ENCODE measurements at regions not wholly inside any gene's neighbourhood (a gene's known extent, or its start where the extent isn't known, plus 50 kb on each side); places are given as distances from the start of the nearest gene placed in this dataset.

DNA sequence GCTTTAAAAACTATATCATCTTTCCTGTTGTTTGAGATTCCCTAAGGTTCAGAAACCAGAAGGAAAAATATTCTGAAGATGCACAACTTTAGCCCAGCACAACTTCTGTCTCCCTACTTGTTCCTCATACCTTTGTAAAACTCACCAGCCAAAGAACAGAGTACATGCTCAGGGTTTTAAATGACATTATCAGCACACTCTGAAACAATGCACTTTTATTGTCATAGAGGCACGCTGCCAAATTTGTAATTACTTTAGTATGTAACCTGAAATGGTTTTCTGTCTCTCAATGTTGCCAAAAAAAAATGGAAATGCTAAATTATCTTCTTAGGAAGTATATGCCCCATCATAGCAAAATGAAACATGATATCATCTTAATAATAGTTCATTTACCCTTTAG lies 383.6 kb upstream of the CDH6 start:
- Histone ChIP-seq H3K4me1 (replicated peaks) (no peaks in the 10 kb centered on the region), H3K27ac (no peak overlapping the region), H3K36me3 (no peaks in the 10 kb centered on the region), H3K9me3 (no peaks in the 10 kb centered on the region), H3K4me3 (no peak overlapping the region), H3K27me3 (replicated peaks; ENCODE audit: insufficient read depth) (no peaks in the 10 kb centered on the region)
- no peak for DNase-seq (ENCODE audit: low spot score)
- TF ChIP-seq POLR2A (IDR thresholded peaks at IDR 0.05) (no peak), POLR2AphosphoS5 (IDR thresholded peaks at IDR 0.05) (no peak)
- TF ChIP-seq, protein P1, sequence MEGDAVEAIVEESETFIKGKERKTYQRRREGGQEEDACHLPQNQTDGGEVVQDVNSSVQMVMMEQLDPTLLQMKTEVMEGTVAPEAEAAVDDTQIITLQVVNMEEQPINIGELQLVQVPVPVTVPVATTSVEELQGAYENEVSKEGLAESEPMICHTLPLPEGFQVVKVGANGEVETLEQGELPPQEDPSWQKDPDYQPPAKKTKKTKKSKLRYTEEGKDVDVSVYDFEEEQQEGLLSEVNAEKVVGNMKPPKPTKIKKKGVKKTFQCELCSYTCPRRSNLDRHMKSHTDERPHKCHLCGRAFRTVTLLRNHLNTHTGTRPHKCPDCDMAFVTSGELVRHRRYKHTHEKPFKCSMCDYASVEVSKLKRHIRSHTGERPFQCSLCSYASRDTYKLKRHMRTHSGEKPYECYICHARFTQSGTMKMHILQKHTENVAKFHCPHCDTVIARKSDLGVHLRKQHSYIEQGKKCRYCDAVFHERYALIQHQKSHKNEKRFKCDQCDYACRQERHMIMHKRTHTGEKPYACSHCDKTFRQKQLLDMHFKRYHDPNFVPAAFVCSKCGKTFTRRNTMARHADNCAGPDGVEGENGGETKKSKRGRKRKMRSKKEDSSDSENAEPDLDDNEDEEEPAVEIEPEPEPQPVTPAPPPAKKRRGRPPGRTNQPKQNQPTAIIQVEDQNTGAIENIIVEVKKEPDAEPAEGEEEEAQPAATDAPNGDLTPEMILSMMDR (IDR thresholded peaks at IDR 0.05) = no peak
- intact Hi-C loops (cut with DNase I) = no loop called here
- 38% methylated on average over 1 of the region's 1 CpG for WGBS

DNA sequence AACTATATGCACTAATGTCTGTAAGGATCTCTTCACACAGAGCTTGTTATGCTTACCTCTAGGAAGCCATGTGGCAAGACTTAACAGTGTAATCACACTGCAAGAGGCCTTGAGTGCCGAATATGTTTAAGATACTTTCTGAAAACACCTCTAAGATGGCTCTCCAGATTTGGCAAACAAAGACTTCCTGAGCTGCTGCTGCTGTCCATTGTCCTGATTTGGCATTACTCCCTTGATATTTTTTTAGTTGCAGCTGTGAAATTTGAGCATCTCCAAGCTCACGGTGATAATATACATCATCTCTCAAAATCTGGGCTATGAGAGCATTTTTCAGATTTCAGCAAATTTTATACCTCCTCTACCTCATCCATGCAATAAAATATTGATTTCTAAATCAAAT lies 384.5 kb upstream of the CDH6 start:
- Histone ChIP-seq H3K9me3 (no peaks in the 10 kb centered on the region), H3K27me3 (replicated peaks; ENCODE audit: insufficient read depth) (no peaks in the 10 kb centered on the region), H3K4me1 (replicated peaks) (no peaks in the 10 kb centered on the region), H3K36me3 (no peaks in the 10 kb centered on the region), H3K4me3 (no peak overlapping the region), H3K27ac (no peak overlapping the region)
- no peak for DNase-seq (ENCODE audit: low spot score)
- WGBS = 29% methylated on average over 2 of the region's 2 CpGs
- TF ChIP-seq POLR2A (IDR thresholded peaks at IDR 0.05) (no peak), POLR2AphosphoS5 (IDR thresholded peaks at IDR 0.05) (no peak)
- intact Hi-C loops (cut with DNase I) = no loop called here

- Histone ChIP-seq H3K27ac (no peak overlapping the region), H3K27me3 (replicated peaks; ENCODE audit: insufficient read depth) (no peaks in the 10 kb centered on the region), H3K4me1 (replicated peaks) (no peaks in the 10 kb centered on the region), H3K4me3 (no peak overlapping the region), H3K9me3 (no peaks in the 10 kb centered on the region), H3K36me3 (no peaks in the 10 kb centered on the region)
- WGBS = 64% methylated on average over 7 of the region's 7 CpGs
- TF ChIP-seq POLR2AphosphoS5 (IDR thresholded peaks at IDR 0.05) (no peak), POLR2A (IDR thresholded peaks at IDR 0.05) (no peak)
- TF ChIP-seq, protein P1 (IDR thresholded peaks at IDR 0.05) = no peak
- intact Hi-C loops (cut with DNase I) = no loop called here
- no peak for DNase-seq (ENCODE audit: low spot score)
Observed at GRCh38 chr5:30804739-30805505, 388.6 kb upstream of the CDH6 start.

DNA sequence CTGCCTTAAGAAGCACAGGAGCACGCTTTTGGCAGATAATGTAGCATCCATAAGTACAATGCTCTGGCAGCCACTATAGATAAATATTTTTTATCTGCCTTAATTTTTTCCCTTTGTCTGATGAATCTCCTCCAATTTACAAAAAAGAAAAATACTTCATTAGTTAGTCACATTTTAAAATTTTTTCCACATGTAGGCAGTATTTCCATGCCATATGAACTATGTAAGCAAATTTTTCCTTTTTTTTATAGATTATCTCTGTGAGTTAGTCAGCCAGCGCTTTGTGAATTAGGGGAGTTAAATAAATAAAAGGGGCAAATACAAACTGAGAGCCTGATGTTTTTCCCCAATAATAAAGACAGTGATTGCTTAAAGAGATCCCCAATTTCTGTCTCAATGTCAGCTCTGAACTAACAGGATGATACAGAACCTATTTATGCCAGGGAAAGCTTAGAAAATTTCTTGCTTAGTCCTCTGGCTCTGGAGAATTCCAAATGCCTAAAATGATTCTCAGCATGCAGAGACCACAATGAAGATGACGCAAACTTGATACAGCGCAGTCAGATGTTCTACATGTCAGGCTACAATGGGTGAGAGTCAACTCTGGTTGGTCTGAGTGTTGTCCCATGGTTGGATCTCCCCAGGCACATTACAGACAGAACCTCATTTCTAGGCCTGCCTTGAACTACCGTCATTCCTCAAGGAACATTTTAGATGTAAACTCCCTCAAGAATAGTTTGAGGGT lies 390.4 kb upstream of the CDH6 start:
- H3K27ac ChIP-seq = no peak overlapping the region
- intact Hi-C loops (cut with DNase I) = no loop called here
- H3K36me3 ChIP-seq = no peaks in the 10 kb centered on the region
- DNase-seq (ENCODE audit: low spot score) = no peak
- WGBS = 79% methylated on average over 5 of the region's 5 CpGs
- no peak overlapping the region for H3K4me3 ChIP-seq
- H3K4me1 ChIP-seq (replicated peaks) = no peaks in the 10 kb centered on the region
- H3K9me3 ChIP-seq = no peaks in the 10 kb centered on the region
- no peaks in the 10 kb centered on the region for H3K27me3 ChIP-seq (replicated peaks; ENCODE audit: insufficient read depth)
- TF ChIP-seq, protein P1 (IDR thresholded peaks at IDR 0.05) = no peak
- no peak for TF ChIP-seq POLR2AphosphoS5 (IDR thresholded peaks at IDR 0.05)

GRCh38 chr5:30781643-30782042 lies 411.8 kb upstream of the CDH6 start:
- Histone ChIP-seq H3K9me3 (no peaks in the 10 kb centered on the region), H3K4me3 (no peak overlapping the region), H3K4me1 (replicated peaks) (no peaks in the 10 kb centered on the region), H3K36me3 (no peaks in the 10 kb centered on the region), H3K27me3 (replicated peaks; ENCODE audit: insufficient read depth) (no peaks in the 10 kb centered on the region), H3K27ac (no peak overlapping the region)
- no peak for DNase-seq (ENCODE audit: low spot score)
- 71% methylated on average over 2 of the region's 2 CpGs for WGBS
- TF ChIP-seq, protein P1 (IDR thresholded peaks at IDR 0.05) = no peak
- TF ChIP-seq POLR2A (IDR thresholded peaks at IDR 0.05) (no peak), POLR2AphosphoS5 (IDR thresholded peaks at IDR 0.05) (no peak)
- intact Hi-C loops (cut with DNase I) = no loop called here

All from prostate gland (tissue), 2 donors.